GM21825 (cell line): ENCODE measurements at regions not wholly inside any gene's neighbourhood (a gene's known extent, or its start where the extent isn't known, plus 50 kb on each side); places are given as distances from the start of the nearest gene placed in this dataset.

Experiments used
- ATAC-seq: cut with Tn5 transposase; IDR thresholded peaks from one replicate; pipeline ENCODE4 v1.9.1; 2021; ENCODE audit warnings: mild to moderate bottlenecking, moderate library complexity; ENCODE audit not compliant: unreplicated experiment

DNA sequence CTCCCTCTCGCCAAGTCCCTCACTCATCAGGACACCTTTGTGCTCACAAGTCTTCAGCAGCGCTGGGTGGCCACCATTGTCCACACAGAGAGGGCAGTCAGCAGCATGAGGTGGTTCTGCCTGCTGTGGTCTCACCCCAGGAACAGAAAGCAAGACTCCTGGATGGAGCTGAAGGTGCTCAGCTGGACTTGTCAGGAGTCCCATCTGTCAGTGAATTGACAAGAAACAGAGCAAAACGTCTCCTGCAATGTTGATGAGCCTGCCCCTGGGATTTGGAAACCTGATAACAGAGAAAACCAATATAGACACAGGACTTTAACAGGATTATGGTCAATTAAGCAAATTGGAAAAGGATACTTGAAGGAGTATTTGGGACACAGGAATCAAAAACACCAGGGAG lies 122.2 kb upstream of the PRSS58 start:
- ATAC-seq, result no peak

DNA sequence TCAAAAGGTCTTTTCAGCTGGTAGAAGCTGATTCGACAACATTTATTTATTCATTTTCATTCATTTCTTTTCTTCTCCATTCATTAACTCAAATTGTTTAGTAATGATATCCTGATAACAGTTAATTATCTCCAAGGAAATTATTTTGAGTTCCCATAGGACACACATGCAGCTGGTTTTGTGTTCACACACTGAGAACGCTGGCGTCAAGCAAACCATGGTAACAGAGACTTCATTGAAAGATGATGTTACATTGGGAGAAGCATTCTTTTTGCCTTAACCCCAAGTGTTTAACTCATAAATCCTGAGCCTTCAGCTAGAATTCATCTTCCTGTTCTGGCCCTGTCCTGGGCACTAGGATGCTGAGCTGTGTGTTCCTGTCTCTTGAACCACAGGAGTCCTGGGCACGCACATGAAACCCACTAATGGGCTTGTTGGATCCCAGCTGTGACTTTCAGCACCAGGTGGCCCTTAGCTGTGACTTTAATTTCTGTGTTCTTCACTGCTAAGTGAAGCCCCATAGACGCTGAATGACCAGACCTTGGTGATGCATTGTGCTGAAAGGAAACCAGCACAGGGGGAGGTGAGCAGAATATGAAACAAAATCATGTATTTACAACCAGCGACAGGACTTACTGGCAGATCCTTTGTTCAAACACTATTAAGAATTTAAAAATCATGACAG lies 121.5 kb upstream of the PRSS58 start:
- no peak for ATAC-seq

DNA sequence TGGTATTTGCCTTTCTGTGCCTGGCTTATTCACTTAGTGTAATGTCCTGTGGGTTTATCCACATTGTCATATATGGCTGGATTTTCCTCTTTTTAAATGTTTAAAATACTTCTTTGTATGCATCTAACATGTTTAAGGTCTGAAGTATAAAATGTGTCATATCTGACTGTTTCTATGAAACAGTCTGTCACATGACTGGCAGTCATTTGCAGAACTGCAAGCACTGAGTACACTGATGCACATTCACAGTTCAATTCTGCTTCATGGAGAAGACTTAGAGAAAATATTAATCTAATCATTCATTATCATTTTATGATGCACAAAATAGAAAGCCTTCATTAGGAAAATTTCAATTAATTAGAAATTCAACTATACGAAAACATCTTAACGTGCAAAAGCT lies 119.7 kb upstream of the PRSS58 start:
- ATAC-seq, result no peak

DNA sequence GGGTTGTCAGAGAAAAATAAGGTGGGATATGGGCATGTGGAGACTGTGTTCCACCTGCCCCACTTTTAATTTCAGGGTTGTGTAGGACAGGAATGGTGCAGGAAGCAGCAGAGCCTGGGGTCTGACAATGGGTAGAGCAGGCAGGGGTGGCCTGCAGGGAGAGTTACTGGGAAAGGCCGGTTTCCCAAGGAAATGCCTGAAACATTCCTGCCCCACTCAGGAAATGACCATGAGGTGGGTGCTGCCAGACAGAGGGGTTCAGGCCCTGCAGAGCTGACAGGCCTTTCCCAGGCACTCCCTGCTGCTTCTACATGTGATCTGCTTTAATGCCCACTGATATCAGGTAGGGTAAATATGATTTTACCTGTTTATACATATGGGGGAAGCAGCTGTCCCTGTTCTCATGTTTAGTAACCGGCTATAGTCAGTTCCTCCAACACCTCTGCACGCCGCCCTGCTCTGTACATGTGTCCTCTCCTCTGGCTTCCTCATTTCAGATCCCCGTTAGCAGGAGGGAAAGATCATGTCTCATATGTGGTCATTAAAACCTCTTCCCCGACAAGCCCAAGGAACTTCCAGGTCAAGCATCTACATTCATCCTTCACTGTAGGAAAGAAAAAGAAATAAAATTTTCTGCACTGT lies 118.6 kb upstream of the PRSS58 start:
- ATAC-seq, result no peak

DNA sequence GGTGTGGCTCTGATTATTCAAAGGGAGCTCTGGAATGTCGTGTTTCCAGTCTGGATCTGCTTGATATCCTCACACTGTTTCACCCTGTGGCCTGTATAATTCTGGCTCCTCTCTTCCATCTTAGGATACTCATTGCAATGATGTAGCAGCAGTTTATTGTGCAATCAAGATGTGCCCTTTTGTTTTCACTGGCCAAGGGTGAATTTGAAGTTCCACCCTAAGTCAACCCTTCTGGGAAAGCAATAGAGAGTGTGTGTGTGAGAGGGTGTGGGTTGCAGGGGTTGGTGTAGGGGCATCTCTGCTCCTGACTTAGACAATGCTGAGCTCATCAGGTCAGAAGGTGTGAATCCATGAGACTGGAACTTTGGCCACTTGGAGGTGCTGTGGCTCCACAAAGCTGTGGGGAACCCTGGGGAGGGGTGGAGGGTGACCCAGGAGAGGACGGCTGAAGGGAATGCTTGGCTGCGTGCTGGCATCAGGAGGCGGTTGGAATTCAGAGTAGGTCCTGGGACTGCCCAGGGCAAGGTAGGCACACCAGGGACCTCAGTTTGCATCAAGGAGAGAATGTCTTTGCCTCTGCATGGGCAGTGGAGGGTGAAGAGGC lies 118.0 kb upstream of the PRSS58 start:
- no peak for ATAC-seq

DNA sequence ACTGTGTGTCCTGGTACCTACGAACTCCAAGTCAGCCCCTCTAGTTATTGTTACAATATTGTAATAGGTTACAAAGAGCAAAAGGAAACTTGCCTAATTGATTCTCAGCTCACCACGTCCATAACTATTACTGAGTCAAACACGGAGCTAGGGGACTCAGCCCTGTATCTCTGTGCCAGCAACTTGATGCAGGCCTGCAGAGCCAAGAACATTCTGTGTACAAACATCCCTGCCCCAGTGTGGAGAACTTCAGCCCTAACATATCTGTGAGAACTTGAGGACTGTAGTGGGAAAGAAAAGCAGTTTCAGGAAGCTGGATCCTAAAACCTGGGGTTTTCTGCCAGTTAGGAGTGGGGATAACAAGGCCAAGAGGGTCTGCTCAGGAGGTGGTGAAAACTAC lies 114.9 kb upstream of the PRSS58 start:
- no peak for ATAC-seq

DNA sequence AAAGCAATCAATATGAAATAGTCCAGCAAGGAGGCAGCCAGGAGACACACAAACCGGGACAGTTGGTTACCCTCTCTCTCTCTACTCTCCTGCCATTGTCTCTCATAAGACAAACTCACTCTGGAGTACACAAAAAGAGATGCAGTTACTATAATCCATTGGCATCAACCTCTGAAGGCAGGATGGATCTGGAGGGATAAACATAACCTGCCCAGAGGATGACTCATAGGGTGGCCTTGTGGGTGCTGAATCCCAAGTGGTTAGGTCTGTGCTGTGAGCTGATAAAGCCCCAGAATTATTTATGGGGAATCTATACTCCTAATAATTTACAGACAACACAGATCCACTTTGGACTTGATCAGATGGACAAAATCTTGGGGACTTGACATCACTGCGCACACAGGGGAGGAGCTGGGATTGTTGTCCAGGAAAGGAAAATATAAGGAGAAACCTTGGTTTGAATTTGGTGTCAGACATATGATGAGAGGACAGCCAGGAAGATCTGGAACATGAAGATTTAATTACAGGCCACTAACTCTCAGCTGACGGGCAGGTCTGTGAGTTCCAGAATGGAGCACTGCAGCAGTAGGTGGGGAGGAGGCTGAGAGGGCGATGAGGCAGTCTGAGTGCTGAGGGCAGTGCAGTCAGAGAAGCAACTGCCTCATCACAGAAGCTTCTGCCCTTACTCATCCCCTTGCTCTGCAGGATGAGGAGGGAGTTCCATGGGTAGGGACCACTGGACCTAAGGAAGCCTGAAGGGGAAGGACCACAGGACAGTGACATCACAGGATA lies 113.9 kb upstream of the PRSS58 start:
- ATAC-seq, result no peak

DNA sequence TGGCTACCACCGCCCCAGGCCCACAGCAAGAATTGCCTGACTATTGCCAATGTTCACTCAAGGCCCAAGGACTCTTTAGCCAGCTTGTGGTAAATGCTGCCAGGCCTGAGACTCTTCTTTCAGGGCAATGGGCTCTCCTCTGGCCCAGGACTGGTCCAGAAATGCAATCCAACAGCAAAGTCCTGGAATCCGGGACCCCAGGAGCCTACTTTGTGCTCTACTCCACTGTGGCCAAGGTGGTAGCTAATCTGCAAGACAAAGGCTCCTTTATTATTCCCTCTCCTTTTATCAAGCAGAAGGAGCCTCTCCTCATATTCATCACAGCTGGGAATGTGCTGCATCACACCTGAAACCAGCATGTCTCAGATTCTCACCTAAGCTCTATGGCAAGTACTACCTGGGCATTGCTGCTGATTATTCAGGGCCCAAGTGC lies 107.6 kb upstream of the PRSS58 start:
- ATAC-seq, result no peak

DNA sequence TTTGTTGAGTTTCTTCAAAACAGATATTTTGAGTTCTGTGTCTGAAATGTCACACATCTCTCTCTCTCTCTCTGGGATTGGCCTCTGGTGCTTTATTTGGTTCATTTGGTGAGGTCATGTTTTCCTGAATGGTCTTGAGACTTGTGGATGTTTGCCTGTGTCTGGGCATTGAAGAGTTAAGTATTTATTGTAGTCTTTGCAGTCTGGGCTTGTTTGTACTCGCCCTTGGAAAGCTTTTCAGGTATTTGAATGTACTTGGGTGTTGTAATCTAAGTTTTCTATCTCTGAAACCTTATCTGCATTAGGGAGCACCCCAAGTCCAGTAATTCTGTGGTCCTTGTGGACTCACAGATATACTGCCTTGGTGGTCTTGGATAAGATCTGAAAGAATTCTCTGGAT lies 106.7 kb upstream of the PRSS58 start:
- ATAC-seq, result no peak

DNA sequence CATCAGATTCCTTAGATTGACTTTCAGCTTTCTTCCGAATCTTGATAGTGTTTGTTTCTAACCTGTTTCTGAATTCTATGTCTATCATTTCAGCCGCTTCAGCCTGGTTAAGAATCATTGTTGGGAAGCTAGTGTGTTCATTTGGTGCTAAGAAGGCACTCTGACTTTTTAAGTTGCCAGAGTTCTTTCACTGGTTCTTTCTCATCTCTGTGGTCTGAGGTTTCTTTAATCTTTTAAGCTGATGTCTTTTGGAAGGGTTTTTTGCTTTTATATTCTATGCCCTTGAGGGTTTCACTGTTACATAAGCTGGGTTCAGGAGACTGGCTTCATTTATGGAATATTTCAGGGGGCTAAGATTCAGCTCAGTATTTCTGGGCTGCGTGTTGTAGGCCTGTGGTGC lies 104.5 kb upstream of the PRSS58 start:
- ATAC-seq, result no peak

DNA sequence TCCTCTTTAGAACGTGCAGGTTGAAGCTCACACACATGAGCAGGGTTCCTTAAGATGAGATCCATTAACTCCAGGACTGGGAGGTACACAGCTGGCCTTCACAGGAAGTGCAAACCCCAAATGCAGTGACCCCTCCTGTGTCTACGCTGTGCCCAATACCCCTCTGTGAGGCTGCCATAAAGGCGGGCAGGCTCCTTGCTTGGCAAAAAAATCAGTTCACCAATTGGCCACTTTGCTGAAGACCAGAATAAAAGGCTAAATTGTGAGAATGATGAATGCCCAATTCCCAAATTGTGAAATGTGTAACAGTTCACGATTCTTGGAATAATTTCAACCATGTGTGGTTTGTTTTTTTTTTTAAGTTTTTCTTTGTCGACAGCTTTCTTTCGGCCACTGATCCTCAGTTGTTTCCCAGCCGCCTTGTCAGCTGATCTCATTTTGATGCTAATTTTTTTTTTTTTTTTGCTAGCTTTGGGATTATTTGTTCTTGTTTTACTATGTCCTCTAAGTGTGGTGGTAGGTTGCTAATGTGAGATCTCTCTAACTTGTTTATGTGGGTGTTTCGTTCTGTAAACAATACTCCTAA lies 101.9 kb upstream of the PRSS58 start:
- ATAC-seq, result no peak

DNA sequence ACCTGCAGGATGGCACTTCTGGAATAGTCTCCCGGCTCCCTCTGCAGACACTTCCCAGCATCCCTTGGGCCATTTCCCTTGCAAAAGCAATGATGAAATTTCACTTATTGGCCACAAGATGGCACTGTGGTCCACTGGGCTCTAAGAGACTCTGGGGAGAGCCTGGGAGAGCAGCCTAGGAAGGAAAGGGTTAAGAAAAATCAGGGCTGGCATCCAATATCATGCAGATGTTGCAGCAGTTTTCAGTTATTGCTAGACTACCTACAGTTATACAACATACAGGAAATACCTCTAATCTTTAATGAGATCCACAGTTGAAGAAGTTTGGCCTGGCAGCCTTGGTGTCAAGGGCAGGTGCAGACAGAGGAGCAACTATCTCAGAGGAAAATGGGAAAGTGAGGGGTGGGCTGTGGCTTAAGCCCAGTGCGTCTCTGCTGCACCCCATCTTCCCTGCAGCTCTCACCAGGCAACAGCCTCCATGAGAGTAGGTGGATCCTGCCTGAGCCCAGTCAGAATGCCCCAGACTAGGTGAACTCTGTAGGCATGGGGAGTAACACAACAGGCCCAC lies 100.2 kb upstream of the PRSS58 start:
- peak; percentile 91 for ATAC-seq

DNA sequence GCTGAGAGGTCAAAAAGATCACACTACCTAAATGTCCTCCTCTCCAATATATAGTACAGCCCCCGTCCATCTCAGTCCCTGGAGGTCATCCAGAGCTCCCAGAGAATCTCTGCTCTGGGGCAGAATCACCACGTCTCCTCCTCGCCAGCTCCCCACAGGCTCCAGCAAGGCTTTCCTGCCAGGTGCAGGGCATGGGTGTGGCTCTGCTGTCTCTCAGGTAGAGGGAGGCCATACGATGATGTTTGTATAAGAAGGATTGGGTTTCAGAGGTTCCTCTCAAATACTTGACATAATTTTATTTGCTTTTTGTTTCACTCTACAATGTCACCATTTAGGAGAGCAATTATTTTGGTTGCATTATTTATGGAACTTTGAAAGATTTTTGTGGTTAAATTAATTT lies 98.3 kb upstream of the PRSS58 start:
- no peak for ATAC-seq

DNA sequence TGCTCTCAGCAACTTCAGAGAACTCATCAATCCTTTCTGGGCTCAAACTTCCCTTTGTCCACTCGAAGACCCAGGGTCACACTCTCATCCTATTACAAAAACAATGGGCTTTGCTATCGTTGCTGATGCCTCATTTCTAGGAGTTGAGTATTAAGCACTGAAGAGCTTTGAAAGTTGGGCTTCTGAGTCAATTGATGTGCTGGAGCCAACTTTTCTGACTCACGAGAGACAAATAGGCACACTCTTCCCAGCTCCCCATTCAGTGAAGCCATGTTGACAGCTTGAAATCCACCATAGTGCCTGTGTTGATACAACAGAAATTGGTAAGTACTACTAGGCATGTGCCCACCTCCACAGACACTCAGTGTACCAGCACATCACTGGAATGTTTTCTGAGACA lies 97.5 kb upstream of the PRSS58 start:
- no peak for ATAC-seq

DNA sequence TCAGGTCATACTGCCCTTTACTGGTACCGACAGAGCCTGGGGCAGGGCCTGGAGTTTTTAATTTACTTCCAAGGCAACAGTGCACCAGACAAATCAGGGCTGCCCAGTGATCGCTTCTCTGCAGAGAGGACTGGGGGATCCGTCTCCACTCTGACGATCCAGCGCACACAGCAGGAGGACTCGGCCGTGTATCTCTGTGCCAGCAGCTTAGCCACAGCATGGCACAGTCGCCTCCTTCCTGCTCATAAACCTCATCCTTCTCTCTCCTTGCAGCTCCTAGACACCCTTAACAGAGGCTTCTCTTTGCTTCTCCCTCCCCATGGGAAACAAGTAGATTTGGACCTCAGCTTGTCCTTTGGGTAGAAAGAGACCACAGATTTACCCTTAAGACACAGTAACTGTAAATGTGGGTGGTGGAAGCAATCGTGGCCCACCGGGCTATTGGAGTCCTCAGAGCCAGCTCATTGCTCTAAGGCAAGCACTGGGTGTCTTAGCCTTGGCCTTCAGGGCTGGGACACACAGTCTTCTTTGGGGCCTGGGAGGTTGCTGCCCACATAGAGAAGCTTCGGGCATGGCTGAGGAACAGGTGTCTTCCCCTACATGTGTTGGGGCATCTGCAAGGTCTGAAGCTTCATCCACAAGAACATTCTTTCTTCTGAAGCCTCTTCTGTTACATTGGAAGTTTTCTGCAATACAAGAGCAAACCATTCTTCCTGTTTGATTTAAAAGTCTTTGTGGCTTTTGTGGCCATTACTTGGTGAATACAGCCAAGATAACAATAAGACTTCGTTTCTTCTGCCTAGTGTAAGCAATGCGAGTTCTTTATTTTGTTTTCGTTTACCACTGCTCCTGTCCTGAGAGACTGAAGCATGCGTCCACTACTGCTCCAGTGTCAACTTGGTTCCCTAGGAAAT lies 95.5 kb upstream of the PRSS58 start:
- no peak for ATAC-seq

DNA sequence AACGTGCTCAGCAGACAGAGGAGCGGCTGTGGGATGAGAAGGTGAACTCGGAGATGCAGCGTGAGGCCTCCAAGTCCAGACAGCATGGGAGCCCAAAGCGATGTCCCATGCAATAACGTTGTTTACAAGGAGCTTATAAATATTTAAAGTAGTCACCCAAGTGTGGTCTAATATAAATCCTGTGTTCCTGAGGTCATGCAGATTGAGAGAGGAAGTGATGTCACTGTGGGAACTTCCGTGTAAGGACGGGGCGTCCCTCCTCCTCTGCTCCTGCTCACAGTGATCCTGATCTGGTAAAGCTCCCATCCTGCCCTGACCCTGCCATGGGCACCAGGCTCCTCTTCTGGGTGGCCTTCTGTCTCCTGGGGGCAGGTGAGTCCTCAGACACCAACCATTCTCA lies 94.7 kb upstream of the PRSS58 start:
- ATAC-seq, result no peak

DNA sequence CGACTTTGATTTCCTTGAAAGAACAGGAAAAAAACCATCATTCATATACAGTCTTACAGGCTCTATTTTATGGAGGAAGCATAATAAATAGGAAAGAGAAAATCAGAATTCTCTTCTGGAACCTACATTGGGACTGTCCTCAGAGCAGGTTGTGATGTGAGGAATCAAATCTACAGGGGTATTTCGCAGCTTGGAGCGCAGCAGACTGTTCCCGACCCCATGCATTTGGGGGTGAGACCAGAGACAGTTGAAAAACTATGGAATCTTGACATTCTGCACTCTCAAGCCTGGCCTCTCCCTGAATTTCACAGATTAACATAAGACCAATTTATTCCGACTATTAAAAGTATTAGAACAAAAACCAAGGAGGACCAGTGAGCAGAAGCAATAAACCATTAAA lies 93.3 kb upstream of the PRSS58 start:
- no peak for ATAC-seq

DNA sequence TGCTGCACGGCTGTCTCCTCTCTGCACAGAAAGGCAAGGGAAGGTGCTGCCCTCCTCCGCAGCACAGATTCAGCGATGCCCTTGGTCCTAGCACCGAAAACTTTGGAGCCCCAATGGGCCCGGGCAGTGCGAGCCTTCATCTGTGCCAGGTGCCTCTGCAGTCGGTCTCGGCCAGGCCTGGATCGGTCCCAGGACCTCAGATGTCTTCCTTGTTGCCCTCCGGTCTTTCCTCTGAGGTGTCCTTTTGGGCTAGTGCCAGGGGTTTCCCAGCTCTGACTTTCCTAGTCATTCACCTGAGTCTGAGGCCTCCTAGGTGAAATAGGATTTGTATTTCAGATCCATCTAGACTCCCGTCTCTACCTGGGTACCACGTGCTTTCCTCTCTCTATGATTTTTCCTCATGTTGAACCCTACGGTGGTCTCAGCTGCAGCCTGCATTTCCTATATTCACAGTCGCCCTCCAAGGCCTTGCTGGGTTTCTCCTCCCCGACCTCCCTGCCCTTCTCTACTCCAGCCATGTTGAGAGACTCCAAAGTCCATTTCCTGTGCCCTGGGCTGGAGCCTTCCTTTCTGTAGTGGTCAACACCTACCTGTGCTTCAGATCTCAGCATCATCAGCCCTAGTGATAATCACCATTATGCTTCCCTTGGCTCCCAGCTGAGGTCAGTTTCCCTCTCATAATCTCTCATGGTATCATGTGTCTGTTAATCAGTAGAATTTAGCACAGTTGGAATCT lies 92.0 kb upstream of the PRSS58 start:
- ATAC-seq, result no peak

DNA sequence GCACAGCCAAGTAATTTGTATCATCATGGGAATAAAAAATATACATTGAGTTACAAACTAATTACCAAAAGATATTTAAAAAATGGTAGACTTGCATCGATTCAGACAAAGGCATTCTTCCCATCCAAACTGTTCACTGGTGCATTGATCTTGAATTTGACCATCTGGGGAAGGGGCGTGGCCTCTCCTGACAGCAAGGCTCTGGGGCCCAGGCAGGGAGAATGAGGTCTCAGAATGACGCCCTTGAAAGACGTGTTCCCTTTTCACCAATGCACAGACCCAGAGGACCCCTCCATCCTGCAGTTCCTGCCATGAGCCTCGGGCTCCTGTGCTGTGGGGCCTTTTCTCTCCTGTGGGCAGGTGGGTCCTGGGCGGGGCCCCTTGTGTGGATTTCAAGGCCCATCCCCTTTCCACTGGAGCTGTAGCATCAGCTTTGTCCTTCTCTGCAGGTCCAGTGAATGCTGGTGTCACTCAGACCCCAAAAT lies 91.1 kb upstream of the PRSS58 start:
- ATAC-seq, result no peak
